Panc1 (cell line): ENCODE measurements at regions not wholly inside any gene's neighbourhood (a gene's known extent, or its start where the extent isn't known, plus 50 kb on each side); places are given as distances from the start of the nearest gene placed in this dataset.

Experiments
- ATAC-seq: fragments of 200-7000 bp; cut with Tn5 transposase; 2 replicates; pipeline ENCODE4 v1.9.1; 2020; ENCODE audit warnings: mild to moderate bottlenecking, moderate library complexity
- BruUV-seq: library from RNA; stranded (reverse); fragments of 400-500 nt; replicated peaks from 2 replicates; lab custom pipeline; 2021; lab: Mats Ljungman, UMichigan
- CTCF ChIA-PET: fragments of 300-600 bp; sonication (Branson Sonifier 250); formaldehyde crosslinking; loops from one replicate; lab custom pipeline; 2022; ENCODE audit warnings: antibody characterized with exemption; lab: Charles Lee
- POLR2A ChIA-PET: fragments of 300-600 bp; sonication (Branson Sonifier 250); formaldehyde crosslinking; loops from one replicate; lab custom pipeline; 2022; ENCODE audit warnings: antibody characterized with exemption; lab: Charles Lee
- DNase-seq: peaks from one replicate; pipeline ENCODE4 v3.0.0-alpha.2; 2010; ENCODE audit warnings: low read depth, low spot score
- H3K27ac ChIP-seq: 2 replicates; pipeline ENCODE4 v1.5.1; 2011; ENCODE audit warnings: mild to moderate bottlenecking, low read length, inconsistent platforms
- H3K27me3 ChIP-seq: fragments of 200-500 bp; sonication (Bioruptor generic); 2 replicates; pipeline ENCODE4 v1.6.0; 2014; ENCODE audit warnings: low read length, inconsistent platforms; ENCODE audit not compliant: control insufficient read depth, insufficient read depth
- H3K36me3 ChIP-seq: fragments of 200-500 bp; sonication (Bioruptor generic); 2 replicates; pipeline ENCODE4 v1.5.1; 2014; ENCODE audit warnings: inconsistent platforms, mild to moderate bottlenecking, low read length, moderate library complexity; ENCODE audit not compliant: control insufficient read depth, insufficient read depth
- H3K4me1 ChIP-seq: 2 replicates; pipeline ENCODE4 v1.5.1; 2011; ENCODE audit warnings: inconsistent platforms, mild to moderate bottlenecking, low read length, moderate library complexity; ENCODE audit not compliant: control insufficient read depth, insufficient read depth
- H3K4me3 ChIP-seq, 2 experiments: 2 replicates each; pipeline ENCODE4 v1.5.1; 2011 to 2012; ENCODE audit warnings: low read depth in 2 of 2, low read length in 2 of 2, mild to moderate bottlenecking in 2 of 2, inconsistent platforms in 1 of 2, moderate library complexity in 1 of 2
- H3K9me3 ChIP-seq: fragments of 200-500 bp; sonication (Bioruptor generic); 2 replicates; pipeline ENCODE4 v1.5.1; 2014; ENCODE audit warnings: low read depth, mild to moderate bottlenecking, inconsistent platforms, low read length, moderate library complexity; ENCODE audit not compliant: control insufficient read depth, insufficient read depth
- CTCF ChIP-seq: fragments of 450-650 bp; IDR thresholded peaks from 2 replicates; pipeline ENCODE4 v1.5.1; 2017; ENCODE audit warnings: mild to moderate bottlenecking
- POLR2AphosphoS5 ChIP-seq: IDR thresholded peaks from 2 replicates; pipeline ENCODE4 v1.6.1; 2012; ENCODE audit warnings: mild to moderate bottlenecking, low read depth, low read length, moderate library complexity
- REST ChIP-seq, 2 experiments: IDR thresholded peaks; 2 replicates each; pipeline ENCODE4 v1.6.1; 2011 to 2012; ENCODE audit warnings: low read depth in 2 of 2, control low read depth in 1 of 2, low read length in 1 of 2, mild to moderate bottlenecking in 1 of 2, moderate library complexity in 1 of 2; ENCODE audit not compliant: insufficient read depth in 1 of 2
- SIN3A ChIP-seq: IDR thresholded peaks from 2 replicates; pipeline ENCODE4 v1.6.1; 2012; ENCODE audit warnings: low read depth, mild to moderate bottlenecking, low read length, moderate library complexity, borderline replicate concordance; ENCODE audit not compliant: insufficient read depth
- TCF7L2 ChIP-seq: IDR thresholded peaks from 2 replicates; pipeline ENCODE4 v1.6.1; 2011; ENCODE audit warnings: mild to moderate bottlenecking, low read depth, low read length, inconsistent platforms
- in situ Hi-C: cut with HindIII; loops from 2 replicates; pipeline ENCODE4 v1.10.0; 2016; ENCODE audit warnings: low sequenced_read_pairs, low pct_unique_long_range_greater_than_20kb
- intact Hi-C: fragments of 100-400 bp; cut with micrococcal nuclease; formaldehyde crosslinking; loops from one replicate; pipeline ENCODE4 v1.10.0; 2022; ENCODE audit not compliant: unreplicated experiment

GRCh38 chr5:106658150-106658549 is 1012.6 kb downstream of the EFNA5 start:
- no TSS peak for BruUV-seq
- intact Hi-C loops, result no loop called here
- TF ChIP-seq CTCF, result no peak
- TF ChIP-seq SIN3A, result no peak
- no peak for TF ChIP-seq REST (IDR thresholded peaks at IDR 0.05; ENCODE audit: insufficient read depth in 1 of 2, low read depth in 2 of 2, low read length in 1 of 2)
- TF ChIP-seq POLR2AphosphoS5, result no peak
- no peak for TF ChIP-seq TCF7L2

GRCh38 chr5:106656821-106657220 is 1013.9 kb downstream of the EFNA5 start:
- BruUV-seq, result no TSS peak
- intact Hi-C loops (no loop called here), in situ Hi-C loops (no loop called here)
- ATAC-seq, result no peak
- Histone ChIP-seq H3K4me3 (no peak overlapping the region), H3K4me1 (no peaks in the 10 kb centered on the region), H3K36me3 (no peaks in the 10 kb centered on the region), H3K27ac (no peak overlapping the region), H3K27me3 (no peaks in the 10 kb centered on the region), H3K9me3 (no peaks in the 10 kb centered on the region)
- ChIA-PET POLR2A (no interaction called here), CTCF (no interaction called here)
- DNase-seq, result no peak
- TF ChIP-seq REST (IDR thresholded peaks at IDR 0.05; ENCODE audit: insufficient read depth in 1 of 2, low read depth in 2 of 2, low read length in 1 of 2), result no peak
- TF ChIP-seq TCF7L2, result no peak
- no peak for TF ChIP-seq POLR2AphosphoS5
- TF ChIP-seq SIN3A, result no peak
- TF ChIP-seq CTCF, result no peak

More at GRCh38 chr5:106658150-106658549, 1012.6 kb downstream of the EFNA5 start:
- no peaks in the 10 kb centered on the region for H3K36me3 ChIP-seq
- no peak overlapping the region for H3K4me3 ChIP-seq
- in situ Hi-C loops, result no loop called here
- ChIA-PET CTCF (no interaction called here), POLR2A (interaction anchor here (0.5 kb wide), 1 partner anchor 47 kb away, joined by 4 read pairs; no protein-coding TSS in a partner anchor)
- no peaks in the 10 kb centered on the region for H3K9me3 ChIP-seq
- no peaks in the 10 kb centered on the region for H3K27me3 ChIP-seq
- DNase-seq (no peak), ATAC-seq (no peak)
- no peaks in the 10 kb centered on the region for H3K4me1 ChIP-seq
- no peak overlapping the region for H3K27ac ChIP-seq
